ENCODE measurements at regions not wholly inside any gene's neighbourhood (a gene's known extent, or its start where the extent isn't known, plus 50 kb on each side); places are given as distances from the start of the nearest gene placed in this dataset.

- TF ChIP-seq ELK3 (CRISPR knock-in tag; IDR thresholded peaks at IDR 0.05), result no peak
- TF ChIP-seq KDM4B (IDR thresholded peaks at IDR 0.05; ENCODE audit: borderline replicate concordance in 2 of 2, low read depth in 1 of 2), result no peak
- TF ChIP-seq BCLAF1 (IDR thresholded peaks at IDR 0.05; ENCODE audit: borderline replicate concordance in 1 of 2, control insufficient read depth in 1 of 2, low read depth in 2 of 2, low read length in 1 of 2), result no peak
These were observed 388.1 kb upstream of the TMPO start (continued) for GRCh38 chr12:98127336-98127679.

- ATAC-seq (no peak), DNase-seq (ENCODE audit: extremely low read depth in 1 of 4, low spot score in 3 of 4) (no peak), FAIRE-seq (no peak)
- Histone ChIP-seq H3K4me3 (no peak overlapping the region), H2AFZ (ENCODE audit: low read depth, low read length) (no peak overlapping the region), H3K4me1 (replicated peaks in 1 of 2; ENCODE audit: control insufficient read depth in 2 of 2, insufficient read depth in 2 of 2, low read length in 2 of 2) (no peaks in the 10 kb centered on the region), H4K20me1 (replicated peaks; ENCODE audit: control insufficient read depth, insufficient read depth, low read length) (no peaks in the 10 kb centered on the region), H3K9me1 (ENCODE audit: control insufficient read depth, insufficient read depth, low read length) (no peaks in the 10 kb centered on the region), H3K4me2 (ENCODE audit: insufficient read depth, low read length) (no peak overlapping the region), H3K27me3 (ENCODE audit: control insufficient read depth in 2 of 2, insufficient read depth in 2 of 2, low read length in 2 of 2) (no peaks in the 10 kb centered on the region), H3K9me3 (replicated peaks; ENCODE audit: control insufficient read depth, insufficient read depth, low read depth, low read length) (no peaks in the 10 kb centered on the region), H3K9ac (ENCODE audit: insufficient read depth in 1 of 2, low read depth in 2 of 2, low read length in 2 of 2) (no peak overlapping the region), H3K27ac (ENCODE audit: extremely low read depth, low read depth, low read length) (no peak overlapping the region), H3K36me3 (ENCODE audit: control insufficient read depth, insufficient read depth, low read length) (no peaks in the 10 kb centered on the region), H3K79me2 (ENCODE audit: control insufficient read depth, insufficient read depth, low read length) (no peaks in the 10 kb centered on the region)
- in situ Hi-C loops (cut with MboI), result no loop called here
- ChIA-PET CTCF (ENCODE audit: low intra/inter-chr PET ratio) (no interaction called here), POLR2A (no interaction called here)
- no TSS peak for BruUV-seq (replicated peaks)
- intact Hi-C loops (cut with micrococcal nuclease), result no loop called here
- TF ChIP-seq ZHX1 (conservative IDR thresholded peaks at IDR 0.05; ENCODE audit: low read length) (no peak), PRMT5 (CRISPR knock-in tag; IDR thresholded peaks at IDR 0.05) (no peak), POU5F1 (IDR thresholded peaks at IDR 0.05; ENCODE audit: borderline replicate concordance, low read depth, low read length, partially characterized antibody) (no peak), CBX8 (IDR thresholded peaks at IDR 0.05; ENCODE audit: borderline replicate concordance, extremely low read depth, low read depth, low read length, poor library complexity, severe bottlenecking) (no peak), ZNF3 (CRISPR knock-in tag; IDR thresholded peaks at IDR 0.05) (no peak), GTF2B (IDR thresholded peaks at IDR 0.05; ENCODE audit: extremely low read depth, insufficient read length) (no peak), MBD2 (IDR thresholded peaks at IDR 0.05; ENCODE audit: borderline replicate concordance, low read depth) (no peak), CBX1 (IDR thresholded peaks at IDR 0.05; ENCODE audit: low read depth) (no peak), RNF2 (IDR thresholded peaks at IDR 0.05) (no peak), RFX1 (IDR thresholded peaks at IDR 0.05) (no peak), XRCC4 (IDR thresholded peaks at IDR 0.05; ENCODE audit: extremely low read depth, insufficient read depth, insufficient read length) (no peak), FOXA1 (IDR thresholded peaks at IDR 0.05; ENCODE audit: borderline replicate concordance) (no peak)
These were observed 387.5 kb upstream of the TMPO start for GRCh38 chr12:98127854-98128253.

Data from K562 (cell line).